GM23338 (cell line): ENCODE measurements at regions not wholly inside any gene's neighbourhood (a gene's known extent, or its start where the extent isn't known, plus 50 kb on each side); places are given as distances from the start of the nearest gene placed in this dataset.

Experiments
- ATAC-seq: fragments of 200-7000 bp; cut with Tn5 transposase; 3 replicates; pipeline ENCODE4 v1.9.1; 2020
- DNase-seq: peaks from one replicate; pipeline ENCODE4 v3.0.0-alpha.2; 2015; ENCODE audit warnings: low spot score
- H2AFZ ChIP-seq: fragments of 200-600 bp; sonication (generic); 2 replicates; pipeline ENCODE4 v1.8.0; 2016; ENCODE audit warnings: antibody characterized with exemption, mild to moderate bottlenecking, moderate library complexity
- H3F3A ChIP-seq: fragments of 200-600 bp; sonication (generic); replicated peaks from 2 replicates; pipeline ENCODE4 v1.8.0; 2017; ENCODE audit warnings: antibody characterized with exemption, mixed run types, low read depth
- H3K27ac ChIP-seq: fragments of 200-600 bp; sonication (generic); 2 replicates; pipeline ENCODE4 v1.6.1; 2016; ENCODE audit warnings: low read depth
- H3K27me3 ChIP-seq: fragments of 200-600 bp; sonication (generic); 2 replicates; pipeline ENCODE4 v1.8.0; 2016; ENCODE audit warnings: mild to moderate bottlenecking, mixed run types, moderate library complexity; ENCODE audit not compliant: insufficient read depth
- H3K36me3 ChIP-seq: fragments of 200-600 bp; sonication (generic); 2 replicates; pipeline ENCODE4 v1.8.0; 2016; ENCODE audit warnings: mild to moderate bottlenecking; ENCODE audit not compliant: insufficient read depth
- H3K4me1 ChIP-seq: fragments of 200-600 bp; sonication (generic); 2 replicates; pipeline ENCODE4 v1.8.0; 2016; ENCODE audit warnings: mild to moderate bottlenecking, moderate library complexity; ENCODE audit not compliant: insufficient read depth
- H3K4me2 ChIP-seq: fragments of 200-600 bp; sonication (generic); 2 replicates; pipeline ENCODE4 v1.7.1; 2017; ENCODE audit warnings: mixed run types
- H3K4me3 ChIP-seq: fragments of 200-600 bp; sonication (generic); 2 replicates; pipeline ENCODE4 v1.6.1; 2016; ENCODE audit warnings: mixed run types
- H3K79me2 ChIP-seq: fragments of 200-600 bp; sonication (generic); replicated peaks from 2 replicates; pipeline ENCODE4 v1.8.0; 2017; ENCODE audit warnings: mild to moderate bottlenecking; ENCODE audit not compliant: insufficient read depth
- H3K9me2 ChIP-seq: fragments of 200-600 bp; sonication (generic); 2 replicates; pipeline ENCODE4 v1.8.0; 2017; ENCODE audit not compliant: insufficient read depth
- H4K20me1 ChIP-seq: fragments of 200-600 bp; sonication (generic); replicated peaks from 2 replicates; pipeline ENCODE4 v1.8.0; 2017; ENCODE audit warnings: mild to moderate bottlenecking; ENCODE audit not compliant: insufficient read depth
- H3K27ac Mint-ChIP-seq: 2 replicates; pipeline ENCODE4 v1.8.0; 2020; ENCODE audit warnings: inconsistent platforms, mild to moderate bottlenecking, moderate library complexity, mixed read lengths
- H3K27me3 Mint-ChIP-seq: 3 replicates; pipeline ENCODE4 v1.8.0; 2022; ENCODE audit warnings: low read depth, mild to moderate bottlenecking, moderate library complexity, mixed read lengths, inconsistent platforms; ENCODE audit not compliant: insufficient read depth, poor library complexity
- H3K36me3 Mint-ChIP-seq: 3 replicates; pipeline ENCODE4 v1.8.0; 2021; ENCODE audit warnings: low read depth, mild to moderate bottlenecking, inconsistent platforms, moderate library complexity, mixed read lengths
- H3K4me1 Mint-ChIP-seq: 3 replicates; pipeline ENCODE4 v1.8.0; 2020; ENCODE audit warnings: mild to moderate bottlenecking, inconsistent platforms, mixed read lengths
- H3K4me3 Mint-ChIP-seq: 3 replicates; pipeline ENCODE4 v1.8.0; 2021; ENCODE audit warnings: moderate library complexity, mild to moderate bottlenecking, inconsistent platforms, mixed read lengths
- H3K9me3 Mint-ChIP-seq: 3 replicates; pipeline ENCODE4 v1.8.0; 2020; ENCODE audit warnings: moderate library complexity, mild to moderate bottlenecking, inconsistent platforms, mixed read lengths
- CREB1 ChIP-seq: fragments of 250-450 bp; sonication (Bioruptor Pico); IDR thresholded peaks from 2 replicates; pipeline ENCODE4 v1.5.0; 2020; ENCODE audit warnings: low read depth, mild to moderate bottlenecking, moderate library complexity
- CTCF ChIP-seq, 2 experiments: fragments of 200-600 bp in 1 of 2; sonication (generic) in 1 of 2; conservative IDR thresholded peaks; 2 replicates each; pipeline versions ENCODE4 v1.5.1 to v1.6.1; 2016 to 2017; ENCODE audit warnings: antibody characterized with exemption in 2 of 2, low read depth in 2 of 2, mild to moderate bottlenecking in 2 of 2, moderate library complexity in 1 of 2
- ETS1 ChIP-seq: IDR thresholded peaks from 2 replicates; pipeline ENCODE4 v1.6.1; 2016; ENCODE audit warnings: antibody characterized with exemption
- EZH2phosphoT487 ChIP-seq: fragments of 200-600 bp; sonication (generic); IDR thresholded peaks from one replicate; pipeline ENCODE4 v1.8.1; 2018; ENCODE audit warnings: antibody characterized with exemption; ENCODE audit not compliant: unreplicated experiment
- JUNB ChIP-seq: IDR thresholded peaks from one replicate; pipeline ENCODE4 v1.6.1; 2016; ENCODE audit warnings: antibody characterized with exemption; ENCODE audit not compliant: unreplicated experiment
- NANOG ChIP-seq: IDR thresholded peaks from 2 replicates; pipeline ENCODE4 v1.6.1; 2016; ENCODE audit warnings: antibody characterized with exemption, borderline replicate concordance
- POLR2AphosphoS5 ChIP-seq: IDR thresholded peaks from 2 replicates; pipeline ENCODE4 v1.6.1; 2016; ENCODE audit warnings: antibody characterized with exemption, low read depth
- REST ChIP-seq: IDR thresholded peaks from one replicate; pipeline ENCODE4 v1.6.1; 2018; ENCODE audit warnings: antibody characterized with exemption; ENCODE audit not compliant: unreplicated experiment
- STAT1 ChIP-seq: IDR thresholded peaks from one replicate; pipeline ENCODE4 v1.6.1; 2016; ENCODE audit warnings: antibody characterized with exemption; ENCODE audit not compliant: unreplicated experiment
- ZNF114 ChIP-seq: fragments of 250-450 bp; sonication (Bioruptor Pico); IDR thresholded peaks from 2 replicates; pipeline ENCODE4 v1.5.0; 2020; ENCODE audit warnings: mild to moderate bottlenecking, moderate library complexity
- ZNF331 ChIP-seq: fragments of 250-450 bp; sonication (Bioruptor Pico); IDR thresholded peaks from 2 replicates; pipeline ENCODE4 v1.5.0; 2020; ENCODE audit warnings: low read depth, mild to moderate bottlenecking, moderate library complexity

GRCh38 chr14:97346675-97347074, 549.5 kb downstream of the VRK1 start:
- Histone ChIP-seq H4K20me1 (no peaks in the 10 kb centered on the region), H3K27ac (no peak overlapping the region), H3K79me2 (no peaks in the 10 kb centered on the region), H3K9me2 (peaks cover 6% of the 10 kb centered on the region), H3K4me1 (no peaks in the 10 kb centered on the region), H3F3A (no peaks in the 10 kb centered on the region), H3K27me3 (no peaks in the 10 kb centered on the region), H2AFZ (no peak overlapping the region), H3K4me2 (no peak overlapping the region), H3K4me3 (no peak overlapping the region), H3K36me3 (no peaks in the 10 kb centered on the region)
- Mint-ChIP-seq H3K4me3 (no peak overlapping the region), H3K4me1 (no peaks in the 10 kb centered on the region), H3K36me3 (peaks cover 6% of the 10 kb centered on the region; the same call in 2 of the 3 replicates), H3K9me3 (peaks cover 11% of the 10 kb centered on the region; the same call in 2 of the 3 replicates), H3K27me3 (no peaks in the 10 kb centered on the region), H3K27ac (no peak overlapping the region)
- TF ChIP-seq STAT1 (no peak), CTCF (conservative IDR thresholded peaks at IDR 0.05; ENCODE audit: low read depth in 2 of 2) (peak; percentile 11 to 51; a peak in 2 of 4 replicates)
- ATAC-seq = no peak
- peak; percentile 7 for DNase-seq

GRCh38 chr14:97349463-97349862, 552.3 kb downstream of the VRK1 start:
- no peak for DNase-seq
- no peak overlapping the region for H3K27ac Mint-ChIP-seq
- H4K20me1 ChIP-seq = no peaks in the 10 kb centered on the region
- no peaks in the 10 kb centered on the region for H3K27me3 ChIP-seq
- no peak overlapping the region for H2AFZ ChIP-seq
- H3K4me3 ChIP-seq = no peak overlapping the region
- H3K36me3 ChIP-seq = no peaks in the 10 kb centered on the region
- peaks cover 3% of the 10 kb centered on the region; the same call in 1 of the 3 replicates for H3K36me3 Mint-ChIP-seq
- H3K27ac ChIP-seq = no peak overlapping the region
- no peaks in the 10 kb centered on the region for H3K4me1 Mint-ChIP-seq
- no peak overlapping the region for H3K4me3 Mint-ChIP-seq
- ATAC-seq = no peak
- H3K79me2 ChIP-seq = no peaks in the 10 kb centered on the region
- no peak overlapping the region for H3K4me2 ChIP-seq
- no peaks in the 10 kb centered on the region for H3K27me3 Mint-ChIP-seq
- H3K9me2 ChIP-seq = no peaks in the 10 kb centered on the region; the same call in 1 of the 2 replicates
- no peaks in the 10 kb centered on the region for H3F3A ChIP-seq
- TF ChIP-seq JUNB (no peak), EZH2phosphoT487 (no peak), POLR2AphosphoS5 (no peak), CREB1 (CRISPR knock-in tag) (no peak), REST (no peak), NANOG (no peak), ZNF331 (CRISPR knock-in tag) (no peak), ZNF114 (CRISPR knock-in tag) (no peak), STAT1 (no peak), ETS1 (no peak), CTCF (conservative IDR thresholded peaks at IDR 0.05; ENCODE audit: low read depth in 2 of 2) (no peak)
- H3K9me3 Mint-ChIP-seq = peaks cover 8% of the 10 kb centered on the region; the same call in 1 of the 3 replicates
- no peaks in the 10 kb centered on the region for H3K4me1 ChIP-seq
